ENCODE measurements at regions not wholly inside any gene's neighbourhood (a gene's known extent, or its start where the extent isn't known, plus 50 kb on each side); places are given as distances from the start of the nearest gene placed in this dataset.

DNA sequence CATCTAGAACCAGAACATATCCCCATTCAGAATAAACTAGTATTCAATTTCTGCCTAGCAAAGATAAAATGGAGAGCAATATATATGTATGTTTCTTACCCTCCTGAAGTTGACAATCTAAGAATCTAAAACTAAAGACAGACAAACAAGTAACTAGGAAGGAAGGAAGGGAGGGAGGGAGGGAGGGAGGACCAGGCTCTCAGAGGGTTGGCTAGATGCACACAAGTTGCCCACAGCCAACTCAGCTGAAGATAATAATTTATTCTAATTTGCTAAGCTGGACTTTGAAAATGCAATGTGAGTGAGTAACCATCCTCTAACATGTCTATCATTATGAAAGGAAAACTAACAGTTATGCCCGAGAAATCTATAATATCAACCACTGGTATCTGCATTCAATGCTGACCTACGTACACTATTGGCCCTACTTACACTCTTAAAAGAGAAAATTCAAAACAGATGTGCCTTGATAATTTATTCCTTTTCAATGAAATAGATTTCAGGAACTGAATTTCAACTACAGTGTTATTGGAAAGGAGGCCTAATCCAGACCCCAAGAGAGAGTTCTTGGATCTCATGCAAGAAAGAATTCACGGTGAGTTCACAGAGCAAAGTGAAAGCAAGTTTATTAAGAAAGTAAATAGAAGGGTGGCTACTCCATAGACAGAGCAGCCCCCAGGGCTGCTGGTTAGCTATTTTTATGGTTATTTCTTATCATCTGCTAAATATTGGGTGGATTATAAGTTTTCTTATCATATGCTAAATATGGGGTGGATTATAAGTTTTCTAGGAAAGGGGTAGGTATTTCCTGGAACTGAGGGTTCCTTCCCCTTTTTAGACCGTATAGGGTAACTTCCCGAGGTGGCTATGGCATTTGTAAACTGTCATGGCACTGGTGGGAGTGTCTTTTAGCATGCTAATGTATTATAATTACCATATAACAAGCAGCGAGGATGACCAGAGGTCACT, 288.5 kb upstream of the SLC39A10 start:
- H3K9ac ChIP-seq (ENCODE audit: control insufficient read depth, insufficient read depth, low read length): no peak overlapping the region
- H3K4me2 ChIP-seq (ENCODE audit: control insufficient read depth, insufficient read depth): no peak overlapping the region
- H3K4me3 ChIP-seq: no peak overlapping the region
- intact Hi-C loops (cut with micrococcal nuclease; ENCODE audit: unreplicated experiment): no loop called here
- H4K20me1 ChIP-seq (ENCODE audit: control insufficient read depth, insufficient read depth): no peaks in the 10 kb centered on the region
- in situ Hi-C loops (cut with MboI): no loop called here
- WGBS (ENCODE audit: insufficient coverage, insufficient replicate concordance, low lambda C conversion rate, missing lambda C conversion rate): 34% methylated on average over 6 of the region's 6 CpGs
- H2AFZ ChIP-seq (ENCODE audit: control insufficient read depth, low read depth, low read length): no peak overlapping the region
- SMC1A ChIA-PET (ENCODE audit: uncharacterized antibody, unreplicated experiment): interaction anchor here (1.0 to 1.5 kb wide), 3 partner anchors 9 to 34 kb away, joined by 3 to 4 read pairs (median 3); no protein-coding TSS in a partner anchor
- RAD21 ChIA-PET (ENCODE audit: unreplicated experiment): interaction anchor here (0.7 kb wide), 1 partner anchor 292 kb away, joined by 3 read pairs; no protein-coding TSS in a partner anchor
- H3K9me3 ChIP-seq (replicated peaks; ENCODE audit: control insufficient read depth, insufficient read depth, low read length): no peaks in the 10 kb centered on the region; the same call in 2 of the 3 replicates
- CTCF ChIA-PET: no interaction called here
- BruUV-seq (replicated peaks): no TSS peak
- POLR2A ChIA-PET: no interaction called here
- H3K27ac ChIP-seq (ENCODE audit: control insufficient read depth, insufficient read depth): no peak overlapping the region
- DNase-seq (ENCODE audit: low read depth, low spot score) (no peak), ATAC-seq (no peak), FAIRE-seq (no peak)
- H3K27me3 ChIP-seq (replicated peaks in 1 of 2; ENCODE audit: control insufficient read depth in 2 of 2, insufficient read depth in 2 of 2, low read length in 1 of 2): no peaks in the 10 kb centered on the region
- TF ChIP-seq, protein P1, sequence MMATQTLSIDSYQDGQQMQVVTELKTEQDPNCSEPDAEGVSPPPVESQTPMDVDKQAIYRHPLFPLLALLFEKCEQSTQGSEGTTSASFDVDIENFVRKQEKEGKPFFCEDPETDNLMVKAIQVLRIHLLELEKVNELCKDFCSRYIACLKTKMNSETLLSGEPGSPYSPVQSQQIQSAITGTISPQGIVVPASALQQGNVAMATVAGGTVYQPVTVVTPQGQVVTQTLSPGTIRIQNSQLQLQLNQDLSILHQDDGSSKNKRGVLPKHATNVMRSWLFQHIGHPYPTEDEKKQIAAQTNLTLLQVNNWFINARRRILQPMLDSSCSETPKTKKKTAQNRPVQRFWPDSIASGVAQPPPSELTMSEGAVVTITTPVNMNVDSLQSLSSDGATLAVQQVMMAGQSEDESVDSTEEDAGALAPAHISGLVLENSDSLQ (IDR thresholded peaks at IDR 0.05): no peak
- no peak for TF ChIP-seq MEF2A (IDR thresholded peaks at IDR 0.05; ENCODE audit: insufficient read depth, low read depth, low read length)
- no peak for TF ChIP-seq POLR2AphosphoS2 (IDR thresholded peaks at IDR 0.05; ENCODE audit: low read depth, low read length)
- TF ChIP-seq NRF1 (conservative IDR thresholded peaks at IDR 0.05; ENCODE audit: low read depth, low read length): no peak
- TF ChIP-seq, protein P2, sequence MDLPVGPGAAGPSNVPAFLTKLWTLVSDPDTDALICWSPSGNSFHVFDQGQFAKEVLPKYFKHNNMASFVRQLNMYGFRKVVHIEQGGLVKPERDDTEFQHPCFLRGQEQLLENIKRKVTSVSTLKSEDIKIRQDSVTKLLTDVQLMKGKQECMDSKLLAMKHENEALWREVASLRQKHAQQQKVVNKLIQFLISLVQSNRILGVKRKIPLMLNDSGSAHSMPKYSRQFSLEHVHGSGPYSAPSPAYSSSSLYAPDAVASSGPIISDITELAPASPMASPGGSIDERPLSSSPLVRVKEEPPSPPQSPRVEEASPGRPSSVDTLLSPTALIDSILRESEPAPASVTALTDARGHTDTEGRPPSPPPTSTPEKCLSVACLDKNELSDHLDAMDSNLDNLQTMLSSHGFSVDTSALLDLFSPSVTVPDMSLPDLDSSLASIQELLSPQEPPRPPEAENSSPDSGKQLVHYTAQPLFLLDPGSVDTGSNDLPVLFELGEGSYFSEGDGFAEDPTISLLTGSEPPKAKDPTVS (IDR thresholded peaks at IDR 0.05; ENCODE audit: low read depth, low read length): no peak
- no peak for TF ChIP-seq ZNF274 (IDR thresholded peaks at IDR 0.05; ENCODE audit: insufficient read depth, insufficient read length)
- no peak for TF ChIP-seq RELA (IDR thresholded peaks at IDR 0.05; ENCODE audit: borderline replicate concordance, partially characterized antibody)
- no peak for TF ChIP-seq MYC (IDR thresholded peaks at IDR 0.05; ENCODE audit: insufficient read depth, insufficient read length, insufficient replicate concordance, low read length, severe bottlenecking)
- no peak for TF ChIP-seq POLR2AphosphoS5 (IDR thresholded peaks at IDR 0.05; ENCODE audit: low read length)
- TF ChIP-seq, protein P3, sequence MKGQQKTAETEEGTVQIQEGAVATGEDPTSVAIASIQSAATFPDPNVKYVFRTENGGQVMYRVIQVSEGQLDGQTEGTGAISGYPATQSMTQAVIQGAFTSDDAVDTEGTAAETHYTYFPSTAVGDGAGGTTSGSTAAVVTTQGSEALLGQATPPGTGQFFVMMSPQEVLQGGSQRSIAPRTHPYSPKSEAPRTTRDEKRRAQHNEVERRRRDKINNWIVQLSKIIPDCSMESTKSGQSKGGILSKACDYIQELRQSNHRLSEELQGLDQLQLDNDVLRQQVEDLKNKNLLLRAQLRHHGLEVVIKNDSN (IDR thresholded peaks at IDR 0.05; ENCODE audit: borderline replicate concordance, extremely low read length, insufficient read depth, low read depth, low read length): no peak
- TF ChIP-seq SMARCA5 (IDR thresholded peaks at IDR 0.05): no peak
- TF ChIP-seq SRF (IDR thresholded peaks at IDR 0.05; ENCODE audit: low read depth in 2 of 2, low read length in 2 of 2): no peak
- no peak for TF ChIP-seq HDAC6 (IDR thresholded peaks at IDR 0.05; ENCODE audit: unreplicated experiment)
- H3K79me2 ChIP-seq (ENCODE audit: control insufficient read depth, insufficient read depth, low read length): no peaks in the 10 kb centered on the region
- no peaks in the 10 kb centered on the region for H3K4me1 ChIP-seq (ENCODE audit: control insufficient read depth, insufficient read depth, low read length)
- H3K36me3 ChIP-seq (ENCODE audit: control insufficient read depth in 2 of 2, insufficient read depth in 2 of 2, low read length in 1 of 2): no peaks in the 10 kb centered on the region

All from GM12878 (cell line).